Lower leg skin (tissue), 4 donors: ENCODE measurements at regions not wholly inside any gene's neighbourhood (a gene's known extent, or its start where the extent isn't known, plus 50 kb on each side); places are given as distances from the start of the nearest gene placed in this dataset.

Source experiments
- DNase-seq, 2 donors: peaks; one replicate each; pipeline ENCODE4 v3.0.0-alpha.2; 2019; ENCODE audit warnings: low spot score in 2 of 2
- H3K4me3 ChIP-seq: fragments of 200-600 bp; sonication (generic); 2 replicates; pipeline ENCODE4 v1.5.1; 2017; ENCODE audit warnings: mild to moderate bottlenecking, low read depth; ENCODE audit not compliant: poor library complexity, severe bottlenecking
- POLR2A ChIP-seq, 2 donors: fragments of 450-650 bp; IDR thresholded peaks; one replicate each; pipeline ENCODE4 v1.6.1; 2016 to 2017; ENCODE audit warnings: antibody characterized with exemption in 2 of 2, mild to moderate bottlenecking in 1 of 2, moderate library complexity in 1 of 2
- WGBS, 2 donors: methylation state at CpG; one replicate each; pipeline ENCODE4 v1.1.5; 2018; 5-methylcytosine and 5-hydroxymethylcytosine counted together
- intact Hi-C: fragments of 100-400 bp; cut with DNase I; formaldehyde crosslinking; loops from one replicate; pipeline ENCODE4 v1.15.0; 2023; ENCODE audit warnings: low total_unique reads
- TF ChIP-seq, protein P1 (sequence below), 3 donors: fragments of 450-650 bp; IDR thresholded peaks; one replicate each; pipeline ENCODE4 v1.5.1; 2016; ENCODE audit warnings: antibody characterized with exemption in 3 of 3, mild to moderate bottlenecking in 3 of 3, moderate library complexity in 2 of 3

DNA sequence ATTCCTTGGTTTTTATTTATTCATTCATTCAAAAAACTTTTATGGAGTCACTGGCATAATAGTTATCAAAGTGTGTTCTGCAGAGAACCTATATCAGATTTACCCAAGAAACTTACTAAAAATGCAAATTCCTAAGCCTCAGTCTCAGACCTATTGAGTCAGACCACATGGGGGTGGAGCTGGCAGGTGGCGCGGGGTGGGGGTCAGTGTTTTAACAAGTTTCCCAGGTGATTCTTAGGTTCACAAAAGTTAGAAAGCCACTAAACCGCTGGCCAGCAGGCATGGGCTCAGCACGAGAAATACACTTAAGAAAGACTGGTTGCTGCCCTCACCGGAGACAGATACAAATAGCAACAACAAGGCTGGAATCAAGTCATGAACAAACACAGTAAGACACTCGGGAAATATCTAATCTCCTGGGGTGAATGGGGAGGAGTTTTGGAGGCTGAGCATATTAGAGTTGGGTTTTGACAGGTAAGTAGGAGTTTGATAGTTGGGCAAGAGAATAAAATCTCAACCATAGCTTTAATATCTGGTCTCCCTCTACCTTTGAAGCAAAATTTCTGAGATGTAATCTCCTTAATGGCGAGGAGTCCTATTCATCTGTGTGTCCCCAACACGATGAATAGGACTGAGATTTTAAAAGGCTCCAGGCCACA, 167.5 kb upstream of the NECTIN1 start:
- H3K4me3 ChIP-seq = no peak overlapping the region
- 87 to 89% methylated on average over 8 of the region's 8 CpGs for WGBS, 2 donors
- no peak for DNase-seq
- TF ChIP-seq POLR2A (IDR thresholded peaks at IDR 0.05) = no peak
- intact Hi-C loops = no loop called here

DNA sequence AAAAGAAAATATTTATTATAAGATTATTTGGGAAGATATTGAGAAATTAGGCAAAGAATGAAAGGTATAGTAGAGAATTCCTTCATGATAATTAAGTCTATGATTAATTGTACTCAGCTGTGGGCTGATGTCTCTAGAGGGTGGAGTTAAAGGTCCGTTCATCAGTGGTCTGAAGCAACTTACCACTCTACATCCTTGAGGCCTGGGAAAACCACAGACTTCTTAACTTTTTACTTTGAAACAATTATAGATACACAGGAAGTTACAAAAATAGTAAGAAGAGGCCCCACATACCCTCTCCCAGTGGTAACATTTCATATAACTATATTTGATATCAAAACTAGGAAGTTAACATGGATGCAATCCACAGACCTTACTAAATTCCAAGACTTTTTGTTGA, 167.0 kb upstream of the NECTIN1 start:
- no peak for DNase-seq
- 49 to 51% methylated on average over 1 of the region's 1 CpG for WGBS, 2 donors
- no peak for TF ChIP-seq POLR2A (IDR thresholded peaks at IDR 0.05)
- TF ChIP-seq, protein P1, sequence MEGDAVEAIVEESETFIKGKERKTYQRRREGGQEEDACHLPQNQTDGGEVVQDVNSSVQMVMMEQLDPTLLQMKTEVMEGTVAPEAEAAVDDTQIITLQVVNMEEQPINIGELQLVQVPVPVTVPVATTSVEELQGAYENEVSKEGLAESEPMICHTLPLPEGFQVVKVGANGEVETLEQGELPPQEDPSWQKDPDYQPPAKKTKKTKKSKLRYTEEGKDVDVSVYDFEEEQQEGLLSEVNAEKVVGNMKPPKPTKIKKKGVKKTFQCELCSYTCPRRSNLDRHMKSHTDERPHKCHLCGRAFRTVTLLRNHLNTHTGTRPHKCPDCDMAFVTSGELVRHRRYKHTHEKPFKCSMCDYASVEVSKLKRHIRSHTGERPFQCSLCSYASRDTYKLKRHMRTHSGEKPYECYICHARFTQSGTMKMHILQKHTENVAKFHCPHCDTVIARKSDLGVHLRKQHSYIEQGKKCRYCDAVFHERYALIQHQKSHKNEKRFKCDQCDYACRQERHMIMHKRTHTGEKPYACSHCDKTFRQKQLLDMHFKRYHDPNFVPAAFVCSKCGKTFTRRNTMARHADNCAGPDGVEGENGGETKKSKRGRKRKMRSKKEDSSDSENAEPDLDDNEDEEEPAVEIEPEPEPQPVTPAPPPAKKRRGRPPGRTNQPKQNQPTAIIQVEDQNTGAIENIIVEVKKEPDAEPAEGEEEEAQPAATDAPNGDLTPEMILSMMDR (IDR thresholded peaks at IDR 0.05) = no peak
- no peak overlapping the region for H3K4me3 ChIP-seq
- intact Hi-C loops = no loop called here

DNA sequence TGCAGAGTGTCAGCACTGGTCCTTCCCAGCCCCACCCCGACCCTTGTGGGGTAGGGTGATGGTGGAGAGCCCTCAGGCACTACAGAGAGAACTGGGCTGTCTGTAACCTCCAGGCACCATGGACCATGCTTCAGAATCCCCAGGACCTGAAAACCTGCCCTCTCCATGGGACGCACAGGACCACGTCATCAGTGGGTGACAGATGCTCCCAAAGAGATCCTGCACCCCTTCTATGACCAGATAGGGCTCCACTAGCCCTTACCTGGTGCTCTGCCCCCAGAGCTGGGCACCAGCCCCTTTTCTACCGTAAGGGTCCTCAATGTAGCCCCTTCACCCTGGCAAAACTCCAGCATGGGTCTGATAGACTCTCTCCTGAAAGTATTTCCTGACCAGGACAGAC, 165.9 kb upstream of the NECTIN1 start:
- 80 to 93% methylated on average over 2 to 4 of the region's 4 CpGs for WGBS, 2 donors
- intact Hi-C loops = no loop called here
- no peak for DNase-seq
- H3K4me3 ChIP-seq = no peak overlapping the region
- TF ChIP-seq, protein P1 (IDR thresholded peaks at IDR 0.05) = no peak
- no peak for TF ChIP-seq POLR2A (IDR thresholded peaks at IDR 0.05)

DNA sequence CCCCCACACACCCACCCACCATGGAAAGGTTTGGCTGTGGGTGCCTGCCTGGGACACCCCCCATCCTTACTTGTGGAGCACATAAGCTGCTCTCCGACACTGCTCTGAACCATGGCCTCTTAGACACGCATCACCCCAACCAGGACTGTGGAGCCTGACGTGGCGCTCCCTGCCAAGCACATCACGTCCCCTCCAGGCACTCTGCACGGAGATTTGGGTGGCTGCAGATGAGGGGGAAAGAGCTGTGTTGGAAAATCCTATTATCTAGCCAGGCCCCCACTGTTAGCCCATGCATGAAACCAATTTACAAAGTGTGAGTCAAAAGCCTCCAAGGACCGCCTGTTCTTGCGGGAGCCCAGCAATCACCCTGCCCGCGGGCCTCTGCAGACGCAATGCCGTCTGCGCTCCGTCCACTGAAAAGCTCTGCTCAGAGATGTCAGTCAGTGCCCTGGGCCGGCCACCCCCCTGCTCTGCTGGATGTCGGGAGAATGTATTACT, 163.4 kb upstream of the NECTIN1 start:
- intact Hi-C loops = no loop called here
- TF ChIP-seq POLR2A (IDR thresholded peaks at IDR 0.05) = no peak
- TF ChIP-seq, protein P1 (IDR thresholded peaks at IDR 0.05) = no peak
- DNase-seq = no peak
- 69 to 71% methylated on average over 16 of the region's 16 CpGs for WGBS, 2 donors
- H3K4me3 ChIP-seq = no peak overlapping the region

DNA sequence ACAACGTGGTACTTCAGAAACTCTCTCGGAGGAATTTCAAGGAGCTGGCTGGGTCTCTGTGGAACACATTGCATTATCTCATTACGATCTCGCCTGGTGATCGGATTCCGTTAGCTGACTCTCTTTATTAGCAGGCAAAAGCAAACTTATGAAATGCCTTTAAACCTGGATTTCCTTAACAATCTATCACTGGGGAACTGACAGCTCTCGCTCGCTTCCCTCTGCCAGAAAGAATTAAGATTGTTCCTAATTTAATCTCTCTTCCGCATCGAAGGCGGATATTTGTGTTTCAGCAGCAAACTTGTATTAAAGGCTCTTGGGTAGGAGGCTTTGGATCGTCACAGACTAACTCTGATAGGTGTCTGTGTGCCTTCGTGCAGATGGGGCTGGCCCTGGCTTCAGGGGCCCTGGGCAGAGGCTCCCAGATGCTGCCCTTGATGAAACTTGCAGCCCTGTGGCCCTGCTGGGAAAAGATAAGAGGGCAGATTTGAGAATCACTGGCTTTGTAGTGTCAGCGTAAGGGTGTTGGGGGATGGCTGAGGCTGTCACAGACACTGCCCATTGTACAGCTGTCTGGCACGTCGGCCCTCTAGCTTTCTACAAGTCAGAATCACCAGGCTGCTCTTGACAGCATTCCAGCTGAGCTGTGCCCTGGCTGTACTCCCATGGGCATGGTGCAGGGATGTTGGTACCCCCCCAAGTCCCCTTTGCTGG, 162.2 kb upstream of the NECTIN1 start:
- TF ChIP-seq, protein P1 (IDR thresholded peaks at IDR 0.05) = no peak
- WGBS, 2 donors = 68 to 73% methylated on average over 16 of the region's 16 CpGs
- no peak overlapping the region for H3K4me3 ChIP-seq
- DNase-seq = no peak
- intact Hi-C loops = no loop called here

DNA sequence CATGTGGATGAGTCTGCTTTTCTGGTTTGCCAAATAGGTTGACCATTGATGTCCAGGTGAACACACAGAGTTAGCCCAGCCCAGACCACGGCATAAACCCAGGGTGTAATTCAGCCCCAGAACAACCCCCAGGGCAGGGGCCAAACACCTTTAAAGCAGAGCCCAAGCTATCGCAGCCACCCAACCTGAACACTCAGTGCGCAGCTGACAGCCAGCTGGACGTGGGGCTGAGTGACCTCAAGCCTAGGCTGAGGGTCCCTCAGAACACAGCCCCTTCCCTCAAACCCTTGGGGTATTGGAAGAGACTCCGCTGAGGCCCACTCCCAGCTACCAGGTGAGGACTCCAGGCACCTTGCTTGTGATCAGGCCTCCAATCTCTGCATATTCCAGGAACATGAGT, 161.5 kb upstream of the NECTIN1 start:
- H3K4me3 ChIP-seq = no peak overlapping the region
- DNase-seq = no peak
- intact Hi-C loops = no loop called here
- WGBS, 2 donors = 89 to 95% methylated on average over 5 of the region's 5 CpGs
- TF ChIP-seq POLR2A (IDR thresholded peaks at IDR 0.05) = no peak
- TF ChIP-seq, protein P1 (IDR thresholded peaks at IDR 0.05) = no peak
